Right lobe of liver (tissue), 6 donors: ENCODE measurements at regions not wholly inside any gene's neighbourhood (a gene's known extent, or its start where the extent isn't known, plus 50 kb on each side); places are given as distances from the start of the nearest gene placed in this dataset.
"Not testable (repeated sequence)": the region's sequence is repeated elsewhere in the genome, so short reads cannot be mapped to it uniquely, and the experiment has no call there.

Experiments used
- ATAC-seq, 4 donors: fragments of 200-7000 bp; cut with Tn5 transposase; one replicate each; pipeline ENCODE4 v1.9.1; 2020; ENCODE audit warnings: mild to moderate bottlenecking in 4 of 4, moderate library complexity in 4 of 4
- DNase-seq, 3 donors: peaks; one replicate each; pipeline ENCODE4 v3.0.0-alpha.2; 2020
- H3K27ac ChIP-seq, 3 donors: fragments of 200-600 bp; one replicate each; pipeline ENCODE4 v1.8.0; 2022
- H3K27me3 ChIP-seq, 2 donors: fragments of 200-600 bp; one replicate each; pipeline ENCODE4 v1.8.0; 2022
- H3K36me3 ChIP-seq, 4 donors: fragments of 200-600 bp; sonication (generic) in 1 of 4; one replicate each; pipeline versions ENCODE4 v1.5.1 to v1.8.0; 2017 to 2022; ENCODE audit warnings: control low read depth in 1 of 4
- H3K4me1 ChIP-seq, 4 donors: fragments of 200-600 bp; sonication (generic) in 1 of 4; one replicate each; pipeline versions ENCODE4 v1.5.1 to v1.8.0; 2017 to 2022; ENCODE audit warnings: control low read depth in 1 of 4
- H3K4me3 ChIP-seq, 3 donors: fragments of 200-600 bp; one replicate each; pipeline ENCODE4 v1.8.0; 2022
- H3K9me3 ChIP-seq, 4 donors: fragments of 200-600 bp; sonication (generic) in 1 of 4; one replicate each; pipeline versions ENCODE4 v1.5.1 to v1.8.0; 2017 to 2022; ENCODE audit warnings: control low read depth in 1 of 4
- CTCF ChIP-seq, 4 donors: fragments of 200-600 bp in 3 of 4; fragments of 450-650 bp in 1 of 4; IDR thresholded peaks; one replicate each; pipeline versions ENCODE4 v1.5.1 to v1.8.0; 2016 to 2022; ENCODE audit warnings: antibody characterized with exemption in 4 of 4, mild to moderate bottlenecking in 2 of 4
- POLR2A ChIP-seq: fragments of 450-650 bp; IDR thresholded peaks from one replicate; pipeline ENCODE4 v1.6.1; 2017; ENCODE audit warnings: antibody characterized with exemption, mild to moderate bottlenecking
- WGBS: methylation state at CpG from one replicate; pipeline ENCODE4 v1.1.6; 2018; ENCODE audit warnings: low coverage, low lambda C conversion rate; ENCODE audit not compliant: insufficient coverage; ENCODE audit errors: missing lambda C conversion rate; 5-methylcytosine and 5-hydroxymethylcytosine counted together
- intact Hi-C, 2 donors: fragments of 100-400 bp; cut with DNase I; formaldehyde crosslinking; loops; one replicate each; pipeline versions ENCODE4 v1.11.2 to v1.14.1; 2022
- donor health status: DM: no; HTN: yes; CAD: no.
- donor health status: DM: no; HTN: no; CAD: no.
- donor health status: DM: no; HTN: no; CAD: no.
- donor health status: DM: no; HTN: yes; CAD: no.
- donor health status: DM: no; HTN: yes; CAD: no.

GRCh38 chr2:143928184-143928583, 591.7 kb downstream of the ZEB2 start:
- intact Hi-C loops = no loop called here
- TF ChIP-seq POLR2A (no peak), CTCF (IDR thresholded peaks at IDR 0.05) (no peak)
- Histone ChIP-seq H3K27me3 (no peaks in the 10 kb centered on the region), H3K9me3 (no peaks in the 10 kb centered on the region), H3K4me1 (no peaks in the 10 kb centered on the region), H3K36me3 (no peaks in the 10 kb centered on the region), H3K27ac (no peak overlapping the region), H3K4me3 (no peak overlapping the region)
- 43% methylated on average over 1 of the region's 1 CpG for WGBS
- ATAC-seq (no peak), DNase-seq (no peak)

- intact Hi-C loops = no loop called here
- H3K27me3 ChIP-seq = no peaks in the 10 kb centered on the region
- H3K4me1 ChIP-seq = no peaks in the 10 kb centered on the region
- 33% methylated on average over 4 of the region's 4 CpGs for WGBS
- peak in 3 of 4 donors; percentile 28 to 50 (median 50) for ATAC-seq
- H3K9me3 ChIP-seq = no peaks in the 10 kb centered on the region
- TF ChIP-seq CTCF (IDR thresholded peaks at IDR 0.05) (no peak), POLR2A (no peak)
- H3K4me3 ChIP-seq = no peak overlapping the region
- no peak overlapping the region for H3K27ac ChIP-seq
- no peak for DNase-seq
- H3K36me3 ChIP-seq = no peaks in the 10 kb centered on the region
Observed at GRCh38 chr2:143926736-143927135, 593.2 kb downstream of the ZEB2 start.

- H3K36me3 ChIP-seq, intact Hi-C loops, H3K4me1 ChIP-seq, DNase-seq, H3K4me3 ChIP-seq, ATAC-seq, H3K9me3 ChIP-seq, H3K27me3 ChIP-seq, H3K27ac ChIP-seq: not testable (repeated sequence)
- no CpG with 5 or more reads among the region's 42 CpGs for WGBS
Observed at GRCh38 chr2:143922261-143922830, 597.6 kb downstream of the ZEB2 start.

GRCh38 chr2:143918465-143918989, 601.4 kb downstream of the ZEB2 start:
- DNase-seq (no peak), ATAC-seq (no peak)
- no peak overlapping the region for H3K27ac ChIP-seq
- no peaks in the 10 kb centered on the region for H3K27me3 ChIP-seq
- no peaks in the 10 kb centered on the region for H3K4me1 ChIP-seq
- H3K9me3 ChIP-seq = no peaks in the 10 kb centered on the region
- intact Hi-C loops = no loop called here
- H3K4me3 ChIP-seq = no peak overlapping the region
- no peak for TF ChIP-seq CTCF (IDR thresholded peaks at IDR 0.05)
- no peak for TF ChIP-seq POLR2A
- WGBS = 75% methylated on average over 1 of the region's 1 CpG
- H3K36me3 ChIP-seq = no peaks in the 10 kb centered on the region

GRCh38 chr2:143916781-143917180, 603.1 kb downstream of the ZEB2 start:
- ATAC-seq (no peak), DNase-seq (no peak)
- intact Hi-C loops = no loop called here
- Histone ChIP-seq H3K36me3 (no peaks in the 10 kb centered on the region), H3K27me3 (no peaks in the 10 kb centered on the region), H3K9me3 (no peaks in the 10 kb centered on the region), H3K27ac (no peak overlapping the region), H3K4me1 (no peaks in the 10 kb centered on the region), H3K4me3 (no peak overlapping the region)
- TF ChIP-seq POLR2A (no peak), CTCF (IDR thresholded peaks at IDR 0.05) (no peak)
